Spinal cord (tissue), 9 donors: ENCODE measurements at regions not wholly inside any gene's neighbourhood (a gene's known extent, or its start where the extent isn't known, plus 50 kb on each side); places are given as distances from the start of the nearest gene placed in this dataset.

Experiments used
- DNase-seq, 6 donors: peaks; one replicate each; pipeline versions ENCODE4 v3.0.0 to v3.0.0-alpha.2; 2013 to 2015; ENCODE audit warnings: low spot score in 6 of 6, low read depth in 4 of 6
- H3K27ac ChIP-seq: one replicate; pipeline ENCODE4 v1.5.1; 2013; ENCODE audit warnings: low read depth, low read length, control low read depth
- H3K27me3 ChIP-seq: one replicate; pipeline ENCODE4 v1.6.1; 2013; ENCODE audit warnings: low read length; ENCODE audit not compliant: control insufficient read depth, insufficient read depth
- H3K36me3 ChIP-seq: one replicate; pipeline ENCODE4 v1.6.1; 2013; ENCODE audit warnings: low read length; ENCODE audit not compliant: control insufficient read depth, insufficient read depth
- H3K4me1 ChIP-seq: one replicate; pipeline ENCODE4 v1.6.1; 2013; ENCODE audit warnings: low read length; ENCODE audit not compliant: control insufficient read depth, insufficient read depth
- H3K4me3 ChIP-seq: one replicate; pipeline ENCODE4 v1.5.1; 2013; ENCODE audit warnings: low read depth, low read length, control low read depth
- H3K9me3 ChIP-seq: one replicate; pipeline ENCODE4 v1.6.1; 2013; ENCODE audit warnings: low read length; ENCODE audit not compliant: control insufficient read depth, insufficient read depth
- WGBS: methylation state at CpG from one replicate; pipeline ENCODE4 v1.1.5; 2013; ENCODE audit warnings: missing lambda C conversion rate; ENCODE audit not compliant: insufficient coverage; 5-methylcytosine and 5-hydroxymethylcytosine counted together
- donor health status: healthy.

- H3K4me1 ChIP-seq, result no peaks in the 10 kb centered on the region
- no peak overlapping the region for H3K27ac ChIP-seq
- WGBS, result 100% methylated on average over 2 of the region's 2 CpGs
- H3K9me3 ChIP-seq, result no peaks in the 10 kb centered on the region
- no peak overlapping the region for H3K4me3 ChIP-seq
- H3K36me3 ChIP-seq, result no peaks in the 10 kb centered on the region
- DNase-seq, result peak in 4 of 6 donors; percentile 2 to 82 (median 8)
- H3K27me3 ChIP-seq, result no peaks in the 10 kb centered on the region
Observed at GRCh38 chr18:65435534-65435933, 315.3 kb upstream of the CDH7 start.

- Histone ChIP-seq H3K27me3 (no peaks in the 10 kb centered on the region), H3K9me3 (no peaks in the 10 kb centered on the region), H3K4me3 (no peak overlapping the region), H3K36me3 (no peaks in the 10 kb centered on the region), H3K4me1 (no peaks in the 10 kb centered on the region), H3K27ac (no peak overlapping the region)
- no peak for DNase-seq
- WGBS, result 94% methylated on average over 2 of the region's 4 CpGs
Observed at GRCh38 chr18:65429601-65430000, 321.2 kb upstream of the CDH7 start.

GRCh38 chr18:65425366-65425765, 325.4 kb upstream of the CDH7 start:
- Histone ChIP-seq H3K9me3 (no peaks in the 10 kb centered on the region), H3K4me1 (no peaks in the 10 kb centered on the region), H3K4me3 (no peak overlapping the region), H3K27ac (no peak overlapping the region), H3K27me3 (no peaks in the 10 kb centered on the region), H3K36me3 (no peaks in the 10 kb centered on the region)
- no peak for DNase-seq
- WGBS, result no CpG with 5 or more reads among the region's 3 CpGs

GRCh38 chr18:65423776-65424175, 327.0 kb upstream of the CDH7 start:
- no peaks in the 10 kb centered on the region for H3K9me3 ChIP-seq
- no peak for DNase-seq
- no peaks in the 10 kb centered on the region for H3K4me1 ChIP-seq
- H3K36me3 ChIP-seq, result no peaks in the 10 kb centered on the region
- H3K27me3 ChIP-seq, result no peaks in the 10 kb centered on the region
- no peak overlapping the region for H3K4me3 ChIP-seq
- no CpG with 5 or more reads among the region's 4 CpGs for WGBS
- H3K27ac ChIP-seq, result no peak overlapping the region

- WGBS, result 67% methylated on average over 1 of the region's 2 CpGs
- no peak overlapping the region for H3K4me3 ChIP-seq
- H3K27ac ChIP-seq, result no peak overlapping the region
- no peaks in the 10 kb centered on the region for H3K4me1 ChIP-seq
- DNase-seq, result peak in 1 of 6 donors; percentile 20
- H3K36me3 ChIP-seq, result no peaks in the 10 kb centered on the region
- no peaks in the 10 kb centered on the region for H3K27me3 ChIP-seq
- H3K9me3 ChIP-seq, result peaks cover 3% of the 10 kb centered on the region
Observed at GRCh38 chr18:65422544-65423136, 328.2 kb upstream of the CDH7 start.

GRCh38 chr18:65415098-65415497, 335.7 kb upstream of the CDH7 start:
- H3K27ac ChIP-seq, result no peak overlapping the region
- H3K9me3 ChIP-seq, result peaks cover 3% of the 10 kb centered on the region
- no peaks in the 10 kb centered on the region for H3K36me3 ChIP-seq
- no peaks in the 10 kb centered on the region for H3K4me1 ChIP-seq
- no peaks in the 10 kb centered on the region for H3K27me3 ChIP-seq
- no peak for DNase-seq
- no peak overlapping the region for H3K4me3 ChIP-seq

- WGBS, result no CpG with 5 or more reads among the region's 1 CpG
Observed at GRCh38 chr18:65414501-65414900, 336.3 kb upstream of the CDH7 start.

GRCh38 chr18:65411061-65411460, 339.8 kb upstream of the CDH7 start:
- Histone ChIP-seq H3K27me3 (no peaks in the 10 kb centered on the region), H3K4me3 (no peak overlapping the region), H3K36me3 (no peaks in the 10 kb centered on the region), H3K9me3 (no peaks in the 10 kb centered on the region), H3K4me1 (no peaks in the 10 kb centered on the region), H3K27ac (no peak overlapping the region)
- DNase-seq, result peak in 2 of 6 donors; percentile 4 to 49
- no CpG with 5 or more reads among the region's 1 CpG for WGBS

More at GRCh38 chr18:65414501-65414900, 336.3 kb upstream of the CDH7 start:
- Histone ChIP-seq H3K9me3 (peaks cover 3% of the 10 kb centered on the region), H3K36me3 (no peaks in the 10 kb centered on the region), H3K4me1 (no peaks in the 10 kb centered on the region), H3K27ac (no peak overlapping the region), H3K27me3 (no peaks in the 10 kb centered on the region), H3K4me3 (no peak overlapping the region)
- peak in 1 of 6 donors; percentile 67 for DNase-seq

- H3K36me3 ChIP-seq, result no peaks in the 10 kb centered on the region
- WGBS, result no CpG with 5 or more reads among the region's 3 CpGs
- H3K27ac ChIP-seq, result no peak overlapping the region
- no peaks in the 10 kb centered on the region for H3K27me3 ChIP-seq
- H3K4me1 ChIP-seq, result no peaks in the 10 kb centered on the region
- peak in 2 of 6 donors; percentile 55 to 70 for DNase-seq
- no peaks in the 10 kb centered on the region for H3K9me3 ChIP-seq
- H3K4me3 ChIP-seq, result no peak overlapping the region
Observed at GRCh38 chr18:65409261-65409660, 341.6 kb upstream of the CDH7 start.

- Histone ChIP-seq H3K4me1 (no peaks in the 10 kb centered on the region), H3K27me3 (no peaks in the 10 kb centered on the region), H3K4me3 (no peak overlapping the region), H3K36me3 (no peaks in the 10 kb centered on the region), H3K9me3 (no peaks in the 10 kb centered on the region), H3K27ac (no peak overlapping the region)
- DNase-seq, result no peak
Observed at GRCh38 chr18:65403534-65403933, 347.3 kb upstream of the CDH7 start.
